ENCODE measurements at regions not wholly inside any gene's neighbourhood (a gene's known extent, or its start where the extent isn't known, plus 50 kb on each side); places are given as distances from the start of the nearest gene placed in this dataset.

DNA sequence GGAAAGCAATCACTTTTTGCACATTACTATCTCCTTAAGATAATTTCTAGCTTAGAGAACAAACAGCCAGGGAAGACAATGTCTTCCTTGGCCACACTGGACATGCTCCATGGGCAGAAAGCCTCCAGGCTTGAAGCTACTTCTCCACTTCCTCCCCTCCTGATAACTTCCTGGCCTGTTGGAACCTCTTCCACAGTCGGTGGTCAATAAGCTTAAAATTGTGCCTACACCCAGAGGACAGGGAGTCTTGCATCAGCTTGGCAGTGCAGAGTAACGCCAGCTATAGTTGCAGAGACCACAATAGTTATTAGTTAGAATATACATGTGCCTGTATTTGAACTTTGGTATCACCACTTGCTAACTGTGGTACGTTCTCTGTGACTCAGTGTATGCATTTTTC is 58.1 kb upstream of the ABCA1 start:
- Histone ChIP-seq H3K4me1 (ENCODE audit: low read length) (peaks cover 18% of the 10 kb centered on the region), H3K4me3 (ENCODE audit: low read length) (no peak overlapping the region), H4K20me1 (ENCODE audit: insufficient read depth, low read length) (no peaks in the 10 kb centered on the region), H3K9ac (ENCODE audit: low read length) (no peak overlapping the region), H3K36me3 (replicated peaks; ENCODE audit: insufficient read depth, low read length) (no peaks in the 10 kb centered on the region), H3K79me2 (ENCODE audit: low read length) (no peaks in the 10 kb centered on the region), H3K9me3 (replicated peaks; ENCODE audit: insufficient read depth, low read length) (no peaks in the 10 kb centered on the region), H3K27ac (ENCODE audit: low read length) (no peak overlapping the region), H3K9me2 (replicated peaks; ENCODE audit: insufficient read depth, low read length) (no peaks in the 10 kb centered on the region), H3F3A (ENCODE audit: insufficient read depth, low read length) (peaks cover 4% of the 10 kb centered on the region; the same call in 1 of the 2 replicates), H3K4me2 (ENCODE audit: low read depth, low read length) (no peak overlapping the region), H2AFZ (ENCODE audit: low read length) (no peak overlapping the region), H3K27me3 (replicated peaks; ENCODE audit: insufficient read depth, low read length) (no peaks in the 10 kb centered on the region)
- TF ChIP-seq, protein P1, sequence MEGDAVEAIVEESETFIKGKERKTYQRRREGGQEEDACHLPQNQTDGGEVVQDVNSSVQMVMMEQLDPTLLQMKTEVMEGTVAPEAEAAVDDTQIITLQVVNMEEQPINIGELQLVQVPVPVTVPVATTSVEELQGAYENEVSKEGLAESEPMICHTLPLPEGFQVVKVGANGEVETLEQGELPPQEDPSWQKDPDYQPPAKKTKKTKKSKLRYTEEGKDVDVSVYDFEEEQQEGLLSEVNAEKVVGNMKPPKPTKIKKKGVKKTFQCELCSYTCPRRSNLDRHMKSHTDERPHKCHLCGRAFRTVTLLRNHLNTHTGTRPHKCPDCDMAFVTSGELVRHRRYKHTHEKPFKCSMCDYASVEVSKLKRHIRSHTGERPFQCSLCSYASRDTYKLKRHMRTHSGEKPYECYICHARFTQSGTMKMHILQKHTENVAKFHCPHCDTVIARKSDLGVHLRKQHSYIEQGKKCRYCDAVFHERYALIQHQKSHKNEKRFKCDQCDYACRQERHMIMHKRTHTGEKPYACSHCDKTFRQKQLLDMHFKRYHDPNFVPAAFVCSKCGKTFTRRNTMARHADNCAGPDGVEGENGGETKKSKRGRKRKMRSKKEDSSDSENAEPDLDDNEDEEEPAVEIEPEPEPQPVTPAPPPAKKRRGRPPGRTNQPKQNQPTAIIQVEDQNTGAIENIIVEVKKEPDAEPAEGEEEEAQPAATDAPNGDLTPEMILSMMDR (IDR thresholded peaks at IDR 0.05; ENCODE audit: low read length) = no peak
- TF ChIP-seq EZH2 (optimal IDR thresholded peaks at IDR 0.05; ENCODE audit: low read depth, low read length) (no peak), EZH2phosphoT487 (IDR thresholded peaks at IDR 0.05; ENCODE audit: low read length) (no peak)
- no peak for DNase-seq

DNA sequence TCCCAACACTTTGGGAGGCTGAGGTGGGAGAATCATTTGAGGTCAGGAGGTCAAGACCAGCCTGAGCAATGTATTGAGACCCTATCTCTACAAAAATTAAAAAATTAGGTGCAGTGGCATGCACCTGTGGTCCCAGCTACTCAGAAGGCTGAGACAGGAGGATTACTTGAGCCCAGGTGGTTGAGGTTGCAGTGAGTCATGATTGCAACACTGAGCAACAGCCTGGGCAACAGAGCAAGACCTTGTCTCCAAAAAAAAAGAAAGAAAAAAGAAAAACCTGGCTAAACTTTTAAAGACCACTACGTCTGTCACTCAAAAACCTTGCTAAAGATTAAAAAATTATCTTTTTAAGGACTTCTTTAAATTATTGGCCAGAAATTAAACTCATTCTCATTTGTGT is 59.8 kb upstream of the ABCA1 start:
- Histone ChIP-seq H3K9me2 (replicated peaks; ENCODE audit: insufficient read depth, low read length) (no peaks in the 10 kb centered on the region), H3K79me2 (ENCODE audit: low read length) (no peaks in the 10 kb centered on the region), H3K9me3 (replicated peaks; ENCODE audit: insufficient read depth, low read length) (no peaks in the 10 kb centered on the region), H3K27me3 (replicated peaks; ENCODE audit: insufficient read depth, low read length) (no peaks in the 10 kb centered on the region), H3K4me1 (ENCODE audit: low read length) (peaks cover 25% of the 10 kb centered on the region), H2AFZ (ENCODE audit: low read length) (no peak overlapping the region), H3K4me2 (ENCODE audit: low read depth, low read length) (no peak overlapping the region), H3K4me3 (ENCODE audit: low read length) (no peak overlapping the region), H3K9ac (ENCODE audit: low read length) (no peak overlapping the region), H4K20me1 (ENCODE audit: insufficient read depth, low read length) (no peaks in the 10 kb centered on the region), H3F3A (ENCODE audit: insufficient read depth, low read length) (peaks cover 12% of the 10 kb centered on the region), H3K36me3 (replicated peaks; ENCODE audit: insufficient read depth, low read length) (no peaks in the 10 kb centered on the region), H3K27ac (ENCODE audit: low read length) (no peak overlapping the region)
- DNase-seq = no peak
- TF ChIP-seq EZH2 (optimal IDR thresholded peaks at IDR 0.05; ENCODE audit: low read depth, low read length) (no peak), EZH2phosphoT487 (IDR thresholded peaks at IDR 0.05; ENCODE audit: low read length) (no peak)
- TF ChIP-seq, protein P1 (IDR thresholded peaks at IDR 0.05; ENCODE audit: low read length) = no peak

DNA sequence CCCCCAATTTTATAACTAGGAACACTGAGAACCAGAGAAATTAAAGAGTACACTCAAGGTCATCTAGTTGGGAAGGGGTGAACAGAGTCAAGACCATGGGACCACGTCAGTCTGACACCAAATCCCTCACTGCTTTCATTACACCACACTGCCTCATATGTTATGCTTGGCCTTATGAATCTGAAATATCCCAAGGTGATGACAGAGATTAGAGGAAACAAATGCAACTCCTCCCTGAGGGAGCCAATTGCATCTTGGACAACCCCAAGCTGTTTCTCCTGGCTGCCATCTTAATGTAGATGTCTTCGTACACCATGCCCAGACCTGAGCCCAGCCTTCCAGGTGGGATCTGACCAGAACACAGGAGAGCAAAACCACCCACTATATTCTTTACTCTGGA is 60.6 kb upstream of the ABCA1 start:
- Histone ChIP-seq H3K9me3 (replicated peaks; ENCODE audit: insufficient read depth, low read length) (no peaks in the 10 kb centered on the region), H3K27ac (ENCODE audit: low read length) (no peak overlapping the region), H3K27me3 (replicated peaks; ENCODE audit: insufficient read depth, low read length) (no peaks in the 10 kb centered on the region), H2AFZ (ENCODE audit: low read length) (no peak overlapping the region), H3K4me3 (ENCODE audit: low read length) (no peak overlapping the region), H3K36me3 (replicated peaks; ENCODE audit: insufficient read depth, low read length) (no peaks in the 10 kb centered on the region), H3F3A (ENCODE audit: insufficient read depth, low read length) (peaks cover 12% of the 10 kb centered on the region), H3K9ac (ENCODE audit: low read length) (no peak overlapping the region), H4K20me1 (ENCODE audit: insufficient read depth, low read length) (no peaks in the 10 kb centered on the region), H3K9me2 (replicated peaks; ENCODE audit: insufficient read depth, low read length) (no peaks in the 10 kb centered on the region), H3K4me2 (ENCODE audit: low read depth, low read length) (no peak overlapping the region), H3K79me2 (ENCODE audit: low read length) (no peaks in the 10 kb centered on the region), H3K4me1 (ENCODE audit: low read length) (peaks cover 25% of the 10 kb centered on the region)
- TF ChIP-seq EZH2 (optimal IDR thresholded peaks at IDR 0.05; ENCODE audit: low read depth, low read length) (no peak), EZH2phosphoT487 (IDR thresholded peaks at IDR 0.05; ENCODE audit: low read length) (no peak)
- TF ChIP-seq, protein P1 (IDR thresholded peaks at IDR 0.05; ENCODE audit: low read length) = no peak
- no peak for DNase-seq
